Astrocyte (in vitro differentiated cells and primary cell): ENCODE measurements at regions not wholly inside any gene's neighbourhood (a gene's known extent, or its start where the extent isn't known, plus 50 kb on each side); places are given as distances from the start of the nearest gene placed in this dataset.

Experiments
- EZH2 ChIP-seq: IDR thresholded peaks from 2 replicates; pipeline ENCODE4 v1.6.1; 2012; ENCODE audit warnings: mild to moderate bottlenecking, low read length, inconsistent platforms; ENCODE audit not compliant: insufficient read depth
- TF ChIP-seq, protein P1 (sequence below): IDR thresholded peaks from 2 replicates; pipeline ENCODE4 v1.5.1; 2011; ENCODE audit warnings: low read depth, mild to moderate bottlenecking, inconsistent platforms, low read length, moderate library complexity; ENCODE audit not compliant: insufficient read depth

GRCh38 chr16:48047241-48047640 lies 108.6 kb downstream of the ABCC12 start:
- TF ChIP-seq, protein P1, sequence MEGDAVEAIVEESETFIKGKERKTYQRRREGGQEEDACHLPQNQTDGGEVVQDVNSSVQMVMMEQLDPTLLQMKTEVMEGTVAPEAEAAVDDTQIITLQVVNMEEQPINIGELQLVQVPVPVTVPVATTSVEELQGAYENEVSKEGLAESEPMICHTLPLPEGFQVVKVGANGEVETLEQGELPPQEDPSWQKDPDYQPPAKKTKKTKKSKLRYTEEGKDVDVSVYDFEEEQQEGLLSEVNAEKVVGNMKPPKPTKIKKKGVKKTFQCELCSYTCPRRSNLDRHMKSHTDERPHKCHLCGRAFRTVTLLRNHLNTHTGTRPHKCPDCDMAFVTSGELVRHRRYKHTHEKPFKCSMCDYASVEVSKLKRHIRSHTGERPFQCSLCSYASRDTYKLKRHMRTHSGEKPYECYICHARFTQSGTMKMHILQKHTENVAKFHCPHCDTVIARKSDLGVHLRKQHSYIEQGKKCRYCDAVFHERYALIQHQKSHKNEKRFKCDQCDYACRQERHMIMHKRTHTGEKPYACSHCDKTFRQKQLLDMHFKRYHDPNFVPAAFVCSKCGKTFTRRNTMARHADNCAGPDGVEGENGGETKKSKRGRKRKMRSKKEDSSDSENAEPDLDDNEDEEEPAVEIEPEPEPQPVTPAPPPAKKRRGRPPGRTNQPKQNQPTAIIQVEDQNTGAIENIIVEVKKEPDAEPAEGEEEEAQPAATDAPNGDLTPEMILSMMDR: no peak
- TF ChIP-seq EZH2: no peak
